ENCODE measurements at regions not wholly inside any gene's neighbourhood (a gene's known extent, or its start where the extent isn't known, plus 50 kb on each side); places are given as distances from the start of the nearest gene placed in this dataset.

DNA sequence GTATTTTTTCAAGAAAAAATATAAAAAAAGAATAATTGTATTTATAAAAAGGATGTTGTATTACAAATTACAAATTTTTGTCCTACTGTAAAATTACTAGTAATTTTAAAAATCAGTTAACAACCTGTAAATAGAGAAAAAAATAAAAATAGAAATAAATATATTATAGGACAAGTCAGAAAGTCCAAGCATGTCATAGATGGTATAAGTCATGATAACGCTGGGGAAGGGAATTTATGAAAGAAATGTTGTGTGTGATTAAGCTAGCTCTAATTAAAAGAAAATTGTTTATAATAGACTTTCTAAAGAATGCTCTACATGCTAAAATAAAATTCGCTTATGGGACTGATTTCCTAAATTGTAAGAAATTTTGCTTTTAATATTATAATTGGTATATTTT, 2329.9 kb downstream of the ARAP2 start:
- no peak overlapping the region for H3K4me2 ChIP-seq (ENCODE audit: low read length)
- H3K36me3 ChIP-seq (ENCODE audit: insufficient read depth, low read length) = no peaks in the 10 kb centered on the region
- ChIA-PET POLR2A (interaction anchor here (1.1 kb wide), 1 partner anchor 31 kb away, joined by 3 read pairs; no protein-coding TSS in a partner anchor), CTCF (ENCODE audit: unreplicated experiment) (no interaction called here)
- intact Hi-C loops (cut with micrococcal nuclease; ENCODE audit: unreplicated experiment) = no loop called here
- H3K9me2 ChIP-seq (ENCODE audit: insufficient read depth, low read length) = no peaks in the 10 kb centered on the region
- H4K20me1 ChIP-seq (ENCODE audit: insufficient read depth, low read length) = no peaks in the 10 kb centered on the region
- TF ChIP-seq EZH2phosphoT487 (IDR thresholded peaks at IDR 0.05; ENCODE audit: borderline replicate concordance, low read depth, low read length) = no peak
- TF ChIP-seq, protein P1, sequence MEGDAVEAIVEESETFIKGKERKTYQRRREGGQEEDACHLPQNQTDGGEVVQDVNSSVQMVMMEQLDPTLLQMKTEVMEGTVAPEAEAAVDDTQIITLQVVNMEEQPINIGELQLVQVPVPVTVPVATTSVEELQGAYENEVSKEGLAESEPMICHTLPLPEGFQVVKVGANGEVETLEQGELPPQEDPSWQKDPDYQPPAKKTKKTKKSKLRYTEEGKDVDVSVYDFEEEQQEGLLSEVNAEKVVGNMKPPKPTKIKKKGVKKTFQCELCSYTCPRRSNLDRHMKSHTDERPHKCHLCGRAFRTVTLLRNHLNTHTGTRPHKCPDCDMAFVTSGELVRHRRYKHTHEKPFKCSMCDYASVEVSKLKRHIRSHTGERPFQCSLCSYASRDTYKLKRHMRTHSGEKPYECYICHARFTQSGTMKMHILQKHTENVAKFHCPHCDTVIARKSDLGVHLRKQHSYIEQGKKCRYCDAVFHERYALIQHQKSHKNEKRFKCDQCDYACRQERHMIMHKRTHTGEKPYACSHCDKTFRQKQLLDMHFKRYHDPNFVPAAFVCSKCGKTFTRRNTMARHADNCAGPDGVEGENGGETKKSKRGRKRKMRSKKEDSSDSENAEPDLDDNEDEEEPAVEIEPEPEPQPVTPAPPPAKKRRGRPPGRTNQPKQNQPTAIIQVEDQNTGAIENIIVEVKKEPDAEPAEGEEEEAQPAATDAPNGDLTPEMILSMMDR (conservative IDR thresholded peaks at IDR 0.05; ENCODE audit: low read length) = no peak
- no peak overlapping the region for H3K27ac ChIP-seq (ENCODE audit: low read depth, low read length, poor library complexity, severe bottlenecking)
- H3K79me2 ChIP-seq (ENCODE audit: insufficient read depth, low read depth, low read length) = no peaks in the 10 kb centered on the region
- H3K9me3 ChIP-seq (ENCODE audit: low read length) = 0 out of 2 replicates have a peak, but pooled peaks cover 5% of the 10 kb centered on the region
- no peak overlapping the region for H2AFZ ChIP-seq (ENCODE audit: low read length)
- H3K4me3 ChIP-seq (ENCODE audit: low read depth, low read length, poor library complexity, severe bottlenecking) = no peak overlapping the region
- DNase-seq (ENCODE audit: low spot score) = no peak
- no peaks in the 10 kb centered on the region for H3K4me1 ChIP-seq (ENCODE audit: insufficient read depth, low read length, poor library complexity, severe bottlenecking)
- no TSS peak for BruUV-seq (replicated peaks)

- no TSS peak for BruUV-seq (replicated peaks)
- intact Hi-C loops (cut with micrococcal nuclease; ENCODE audit: unreplicated experiment) = no loop called here
- H3K79me2 ChIP-seq (ENCODE audit: insufficient read depth, low read depth, low read length) = no peaks in the 10 kb centered on the region
- CTCF ChIA-PET (ENCODE audit: unreplicated experiment) = no interaction called here
- no peaks in the 10 kb centered on the region for H3K4me1 ChIP-seq (ENCODE audit: insufficient read depth, low read length, poor library complexity, severe bottlenecking)
- H3K9me3 ChIP-seq (ENCODE audit: low read length) = 0 out of 2 replicates have a peak, but pooled peaks cover 3% of the 10 kb centered on the region
- H4K20me1 ChIP-seq (ENCODE audit: insufficient read depth, low read length) = no peaks in the 10 kb centered on the region
- no peak overlapping the region for H3K4me3 ChIP-seq (ENCODE audit: low read depth, low read length, poor library complexity, severe bottlenecking)
- no peaks in the 10 kb centered on the region for H3K36me3 ChIP-seq (ENCODE audit: insufficient read depth, low read length)
- H2AFZ ChIP-seq (ENCODE audit: low read length) = no peak overlapping the region
- H3K4me2 ChIP-seq (ENCODE audit: low read length) = no peak overlapping the region
- H3K9me2 ChIP-seq (ENCODE audit: insufficient read depth, low read length) = no peaks in the 10 kb centered on the region
- H3K27ac ChIP-seq (ENCODE audit: low read depth, low read length, poor library complexity, severe bottlenecking) = no peak overlapping the region
- TF ChIP-seq, protein P1 (conservative IDR thresholded peaks at IDR 0.05; ENCODE audit: low read length) = no peak
- TF ChIP-seq EZH2phosphoT487 (IDR thresholded peaks at IDR 0.05; ENCODE audit: borderline replicate concordance, low read depth, low read length) = no peak
- DNase-seq (ENCODE audit: low spot score) = no peak
- POLR2A ChIA-PET = interaction anchor here (0.8 kb wide), 1 partner anchor 404 kb away, joined by 3 read pairs; no protein-coding TSS in a partner anchor
Measured at GRCh38 chr4:33923469-33923868, 2320.8 kb downstream of the ARAP2 start.

- Histone ChIP-seq H2AFZ (ENCODE audit: low read length) (no peak overlapping the region), H3K36me3 (ENCODE audit: insufficient read depth, low read length) (no peaks in the 10 kb centered on the region), H4K20me1 (ENCODE audit: insufficient read depth, low read length) (no peaks in the 10 kb centered on the region), H3K4me1 (ENCODE audit: insufficient read depth, low read length, poor library complexity, severe bottlenecking) (no peaks in the 10 kb centered on the region), H3K9me2 (ENCODE audit: insufficient read depth, low read length) (no peaks in the 10 kb centered on the region), H3K79me2 (ENCODE audit: insufficient read depth, low read depth, low read length) (no peaks in the 10 kb centered on the region), H3K4me2 (ENCODE audit: low read length) (no peak overlapping the region), H3K9me3 (ENCODE audit: low read length) (0 out of 2 replicates have a peak, but pooled peaks cover 3% of the 10 kb centered on the region), H3K27ac (ENCODE audit: low read depth, low read length, poor library complexity, severe bottlenecking) (no peak overlapping the region), H3K4me3 (ENCODE audit: low read depth, low read length, poor library complexity, severe bottlenecking) (no peak overlapping the region)
- DNase-seq (ENCODE audit: low spot score) = no peak
- no TSS peak for BruUV-seq (replicated peaks)
- intact Hi-C loops (cut with micrococcal nuclease; ENCODE audit: unreplicated experiment) = no loop called here
- POLR2A ChIA-PET = no interaction called here
- no peak for TF ChIP-seq EZH2phosphoT487 (IDR thresholded peaks at IDR 0.05; ENCODE audit: borderline replicate concordance, low read depth, low read length)
- TF ChIP-seq, protein P1 (conservative IDR thresholded peaks at IDR 0.05; ENCODE audit: low read length) = no peak
- CTCF ChIA-PET (ENCODE audit: unreplicated experiment) = no interaction called here
Measured at GRCh38 chr4:33924239-33924638, 2320.1 kb downstream of the ARAP2 start.
